H1 (cell line): ENCODE measurements at regions not wholly inside any gene's neighbourhood (a gene's known extent, or its start where the extent isn't known, plus 50 kb on each side); places are given as distances from the start of the nearest gene placed in this dataset.

Experiments
- CTCF ChIA-PET: fragments of 300-600 bp; sonication (Branson Sonifier 250); formaldehyde crosslinking; loops from one replicate; lab custom pipeline; 2021; ENCODE audit not compliant: partially characterized antibody; lab: Charles Lee
- POLR2A ChIA-PET: fragments of 300-600 bp; sonication (Branson Sonifier 250); formaldehyde crosslinking; loops from one replicate; lab custom pipeline; 2021; ENCODE audit warnings: inconsistent platforms; ENCODE audit not compliant: partially characterized antibody; lab: Charles Lee
- DNase-seq, 2 experiments: peaks; one replicate each; pipeline versions ENCODE4 v3.0.0 to v3.0.0-alpha.2; 2010 to 2022; ENCODE audit warnings: low spot score in 2 of 2, low read depth in 1 of 2, mixed read lengths in 1 of 2
- FAIRE-seq: peaks from 2 replicates; lab custom pipeline; 2011; peaks lifted over from hg19 to GRCh38; lab: Jason Lieb, UNC
- H2AFZ ChIP-seq: 2 replicates; pipeline ENCODE4 v1.8.1; 2012; ENCODE audit warnings: low read length, inconsistent platforms
- H2AK5ac ChIP-seq: 2 replicates; pipeline ENCODE4 v1.6.1; 2013; ENCODE audit warnings: low read depth, low read length
- H2BK120ac ChIP-seq: replicated peaks from 2 replicates; pipeline ENCODE3; 2013; ENCODE audit warnings: low read depth, low read length, inconsistent platforms
- H2BK12ac ChIP-seq: 2 replicates; pipeline ENCODE4 v1.6.1; 2013; ENCODE audit warnings: low read depth, low read length
- H2BK15ac ChIP-seq: 2 replicates; pipeline ENCODE4 v1.6.1; 2013; ENCODE audit warnings: low read length
- H2BK20ac ChIP-seq: 2 replicates; pipeline ENCODE4 v1.6.1; 2013; ENCODE audit warnings: low read length
- H2BK5ac ChIP-seq: 2 replicates; pipeline ENCODE4 v1.6.1; 2013; ENCODE audit warnings: low read depth, low read length
- H3K14ac ChIP-seq: 2 replicates; pipeline ENCODE4 v1.6.1; 2013; ENCODE audit warnings: inconsistent platforms; ENCODE audit not compliant: insufficient read length
- H3K18ac ChIP-seq: 2 replicates; pipeline ENCODE4 v1.6.1; 2013; ENCODE audit warnings: low read length; ENCODE audit errors: extremely low read depth
- H3K23ac ChIP-seq: 2 replicates; pipeline ENCODE4 v1.6.1; 2013; ENCODE audit warnings: inconsistent platforms; ENCODE audit not compliant: insufficient read length
- H3K23me2 ChIP-seq: 2 replicates; pipeline ENCODE4 v1.6.1; 2013; ENCODE audit warnings: low read depth, low read length
- H3K27ac ChIP-seq: 2 replicates; pipeline ENCODE4 v1.6.1; 2011; ENCODE audit warnings: low read depth, low read length, inconsistent platforms
- H3K27me3 ChIP-seq, 4 experiments: replicated peaks in 1 of 4; 1 replicate in 1 of 4; 2 replicates in 3 of 4; pipeline versions ENCODE4 v1.6.1 to v1.8.1; 2011 to 2013; ENCODE audit warnings: low read length in 3 of 4, mild to moderate bottlenecking in 3 of 4, inconsistent platforms in 2 of 4, mixed read lengths in 2 of 4, moderate library complexity in 1 of 4; ENCODE audit not compliant: control insufficient read depth in 3 of 4, insufficient read depth in 3 of 4; ENCODE audit errors: extremely low read depth in 1 of 4
- H3K36me3 ChIP-seq, 4 experiments: 2 replicates each; pipeline versions ENCODE4 v1.6.1 to v1.8.1; 2011 to 2013; ENCODE audit warnings: mild to moderate bottlenecking in 4 of 4, low read length in 3 of 4, moderate library complexity in 2 of 4, control low read depth in 1 of 4, inconsistent platforms in 1 of 4; ENCODE audit not compliant: insufficient read depth in 4 of 4, control insufficient read depth in 2 of 4
- H3K4ac ChIP-seq: replicated peaks from 2 replicates; pipeline ENCODE3; 2013; ENCODE audit warnings: low read length, low read depth, mixed read lengths, inconsistent platforms; ENCODE audit not compliant: insufficient read length
- H3K4me1 ChIP-seq, 4 experiments: replicated peaks in 1 of 4; 1 replicate in 1 of 4; 2 replicates in 3 of 4; pipeline versions ENCODE4 v1.6.1 to v1.8.1; 2011 to 2013; ENCODE audit warnings: low read length in 3 of 4, inconsistent platforms in 2 of 4, mixed read lengths in 1 of 4; ENCODE audit not compliant: insufficient read depth in 4 of 4, control insufficient read depth in 3 of 4
- H3K4me2 ChIP-seq, 2 experiments: 2 replicates each; pipeline versions ENCODE4 v1.6.1 to v1.8.1; 2011 to 2013; ENCODE audit warnings: low read depth in 2 of 2, low read length in 2 of 2, control low read depth in 1 of 2, inconsistent platforms in 1 of 2, mild to moderate bottlenecking in 1 of 2; ENCODE audit not compliant: insufficient read depth in 1 of 2
- H3K4me3 ChIP-seq, 4 experiments: fragments of 200-600, 300-600 bp in 1 of 4; sonication (generic), shearing (Covaris generic), sonication (Bioruptor Twin) in 1 of 4; 2 replicates each; pipeline versions ENCODE4 v1.5.1 to v1.8.1; 2011 to 2016; ENCODE audit warnings: low read length in 4 of 4, low read depth in 3 of 4, control low read depth in 2 of 4, inconsistent platforms in 2 of 4, mild to moderate bottlenecking in 2 of 4, mixed read lengths in 1 of 4, moderate library complexity in 1 of 4; ENCODE audit not compliant: insufficient read depth in 2 of 4; ENCODE audit errors: extremely low read depth in 1 of 4
- H3K56ac ChIP-seq: replicated peaks from 2 replicates; pipeline ENCODE3; 2013; ENCODE audit warnings: low read depth, mild to moderate bottlenecking, mixed read lengths, low read length, inconsistent platforms; ENCODE audit not compliant: insufficient read length
- H3K79me1 ChIP-seq: 2 replicates; pipeline ENCODE4 v1.6.1; 2013; ENCODE audit warnings: low read depth, low read length, control low read depth
- H3K79me2 ChIP-seq, 2 experiments: 2 replicates each; pipeline versions ENCODE4 v1.6.1 to v1.8.1; 2012 to 2013; ENCODE audit warnings: low read length in 2 of 2, mild to moderate bottlenecking in 2 of 2, inconsistent platforms in 1 of 2; ENCODE audit not compliant: insufficient read depth in 2 of 2, control insufficient read depth in 1 of 2
- H3K9ac ChIP-seq, 4 experiments: replicated peaks in 1 of 4; 1 replicate in 1 of 4; 2 replicates in 3 of 4; pipeline versions ENCODE4 v1.6.1 to v1.8.1; 2011 to 2013; ENCODE audit warnings: low read depth in 3 of 4, low read length in 3 of 4, control low read depth in 2 of 4, mild to moderate bottlenecking in 2 of 4, moderate library complexity in 2 of 4, inconsistent platforms in 1 of 4; ENCODE audit errors: extremely low read depth in 1 of 4
- H3K9me3 ChIP-seq, 2 experiments: 2 replicates each; pipeline versions ENCODE4 v1.6.1 to v1.8.1; 2012 to 2013; ENCODE audit warnings: mild to moderate bottlenecking in 2 of 2, moderate library complexity in 2 of 2, control low read depth in 1 of 2, inconsistent platforms in 1 of 2, low read depth in 1 of 2, low read length in 1 of 2, mixed read lengths in 1 of 2; ENCODE audit not compliant: insufficient read depth in 2 of 2
- H4K20me1 ChIP-seq, 2 experiments: replicated peaks in 1 of 2; 2 replicates each; pipeline versions ENCODE3 to v1.8.1; 2011 to 2013; ENCODE audit warnings: inconsistent platforms in 2 of 2, low read length in 2 of 2, mild to moderate bottlenecking in 1 of 2; ENCODE audit not compliant: insufficient read depth in 2 of 2, control insufficient read depth in 1 of 2
- H4K5ac ChIP-seq: 2 replicates; pipeline ENCODE4 v1.6.1; 2013; ENCODE audit warnings: low read length, low read depth, mixed read lengths, inconsistent platforms; ENCODE audit not compliant: insufficient read length
- H4K8ac ChIP-seq: 2 replicates; pipeline ENCODE4 v1.8.0; 2013; ENCODE audit warnings: mild to moderate bottlenecking, moderate library complexity, low read length, inconsistent platforms; ENCODE audit not compliant: insufficient read depth; ENCODE audit errors: extremely low read depth
- H4K91ac ChIP-seq: replicated peaks from 2 replicates; pipeline ENCODE3; 2013; ENCODE audit warnings: low read length, mixed read lengths, inconsistent platforms; ENCODE audit not compliant: insufficient read length
- CBX8 ChIP-seq: fragments of 300-800, 300-1000 bp; sonication (generic); IDR thresholded peaks from 2 replicates; pipeline ENCODE4 v1.7.1; 2016; ENCODE audit warnings: low read depth, low read length, borderline replicate concordance
- CEBPB ChIP-seq: IDR thresholded peaks from 2 replicates; pipeline ENCODE4 v1.6.1; 2012; ENCODE audit warnings: low read depth, low read length
- CHD1 ChIP-seq: IDR thresholded peaks from 2 replicates; pipeline ENCODE4 v1.6.1; 2012; ENCODE audit warnings: low read depth, low read length, improper control_type of control experiment
- NANOG ChIP-seq: IDR thresholded peaks from 2 replicates; pipeline ENCODE4 v1.6.1; 2011; ENCODE audit warnings: low read length, low read depth, mild to moderate bottlenecking, inconsistent platforms; ENCODE audit not compliant: insufficient read depth, poor library complexity, severe bottlenecking
- NRF1 ChIP-seq: IDR thresholded peaks from 2 replicates; pipeline ENCODE4 v1.6.1; 2011; ENCODE audit warnings: mild to moderate bottlenecking, low read depth, low read length, improper control_type of control experiment
- RBBP5 ChIP-seq: IDR thresholded peaks from 2 replicates; pipeline ENCODE4 v1.7.1; 2012; ENCODE audit warnings: low read depth, mild to moderate bottlenecking, inconsistent platforms, low read length, moderate library complexity, borderline replicate concordance
- RFX5 ChIP-seq: IDR thresholded peaks from 2 replicates; pipeline ENCODE4 v1.6.1; 2011; ENCODE audit warnings: low read depth, low read length, improper control_type of control experiment, borderline replicate concordance
- RNF2 ChIP-seq: fragments of 200-900, 300-1000 bp; sonication (generic); IDR thresholded peaks from 2 replicates; pipeline ENCODE4 v1.7.1; 2016; ENCODE audit warnings: borderline replicate concordance, low read depth, mild to moderate bottlenecking, antibody characterized with exemption, low read length; ENCODE audit not compliant: poor library complexity, severe bottlenecking; ENCODE audit errors: missing control alignments
- SIRT6 ChIP-seq: IDR thresholded peaks from one replicate; pipeline ENCODE4 v1.7.1; 2012; ENCODE audit warnings: low read length, inconsistent platforms
- SP4 ChIP-seq: IDR thresholded peaks from 2 replicates; pipeline ENCODE4 v1.6.1; 2012; ENCODE audit warnings: low read length, inconsistent platforms
- TBP ChIP-seq: IDR thresholded peaks from 2 replicates; pipeline ENCODE4 v1.6.1; 2011; ENCODE audit warnings: low read depth, low read length, improper control_type of control experiment
- WGBS, 2 experiments: shearing (Covaris generic) in 1 of 2; methylation state at CpG; one replicate each; pipeline versions ENCODE4 v1.1.6 to v1.1.7; 2013 to 2015; ENCODE audit warnings: low lambda C conversion rate in 2 of 2, mixed read lengths in 2 of 2, inconsistent platforms in 1 of 2, low coverage in 1 of 2, missing lambda C conversion rate in 1 of 2; ENCODE audit not compliant: insufficient replicate concordance in 2 of 2, insufficient coverage in 1 of 2, insufficient read length in 1 of 2; ENCODE audit errors: extremely low coverage in 1 of 2, missing lambda C conversion rate in 1 of 2; 5-methylcytosine and 5-hydroxymethylcytosine counted together
- TF ChIP-seq, protein P1 (sequence below): IDR thresholded peaks from 2 replicates; pipeline ENCODE4 v1.6.1; 2011; ENCODE audit warnings: low read length, improper control_type of control experiment
- TF ChIP-seq, protein P2 (sequence below): IDR thresholded peaks from 2 replicates; pipeline ENCODE4 v1.6.1; 2012; ENCODE audit warnings: inconsistent platforms

DNA sequence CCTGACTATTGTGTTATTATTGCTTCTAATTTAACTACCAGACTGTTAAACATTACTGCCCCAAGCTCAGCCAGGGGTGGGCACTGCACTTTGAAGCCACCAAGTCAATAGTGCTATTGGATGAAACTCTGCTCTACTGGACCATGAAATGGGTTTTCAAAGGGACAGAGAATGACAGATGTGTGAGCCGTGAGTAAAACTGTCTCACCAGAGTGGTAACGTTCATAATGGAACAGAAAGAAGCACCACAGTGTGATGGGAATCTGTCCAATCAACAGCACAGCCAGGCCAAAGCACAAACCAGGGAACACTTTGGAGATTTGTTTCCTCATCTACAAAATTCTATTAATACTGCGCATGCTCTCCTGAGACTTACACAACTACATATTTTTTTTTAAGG lies 171.8 kb upstream of the LPP start:
- H3K23ac ChIP-seq: no peak overlapping the region
- H3K27ac ChIP-seq: no peak overlapping the region
- ChIA-PET POLR2A (no interaction called here), CTCF (interaction anchor here (0.6 to 1.5 kb wide), 3 partner anchors 8 to 386 kb away, joined by 3 to 5 read pairs (median 3); no protein-coding TSS in a partner anchor)
- no peak overlapping the region for H2BK20ac ChIP-seq
- no peak overlapping the region for H3K18ac ChIP-seq
- peaks cover 0 to 4% of the 10 kb centered on the region in 2 experiments; a peak in 2 of 4 replicates for H3K9me3 ChIP-seq
- 95% methylated on average over 3 of the region's 3 CpGs; no CpG with 5 or more reads in 1 of the 2 experiments for WGBS, 2 experiments
- no peak overlapping the region for H2AK5ac ChIP-seq
- no peak overlapping the region for H2BK15ac ChIP-seq
- no peak overlapping the region for H3K9ac ChIP-seq
- H4K20me1 ChIP-seq: no peaks in the 10 kb centered on the region
- no peak overlapping the region for H3K56ac ChIP-seq
- no peak overlapping the region for H4K5ac ChIP-seq
- no peaks in the 10 kb centered on the region for H3K79me2 ChIP-seq
- FAIRE-seq: no peak
- no peak overlapping the region for H2BK12ac ChIP-seq
- no peak overlapping the region for H2BK120ac ChIP-seq
- H4K91ac ChIP-seq: no peak overlapping the region
- no peak overlapping the region for H2AFZ ChIP-seq
- H3K79me1 ChIP-seq: no peaks in the 10 kb centered on the region
- H3K4me2 ChIP-seq: no peak overlapping the region
- DNase-seq: no peak
- no peak overlapping the region for H3K14ac ChIP-seq
- H3K4me1 ChIP-seq: no peaks in the 10 kb centered on the region
- no peak overlapping the region for H3K4ac ChIP-seq
- no peaks in the 10 kb centered on the region for H3K27me3 ChIP-seq
- H2BK5ac ChIP-seq: no peak overlapping the region
- H3K23me2 ChIP-seq: no peaks in the 10 kb centered on the region; the same call in 1 of the 2 replicates
- no peak overlapping the region for H3K4me3 ChIP-seq
- peaks cover 0 to 3% (median 0%) of the 10 kb centered on the region in 4 experiments; a peak in 1 of 8 replicates for H3K36me3 ChIP-seq
- H4K8ac ChIP-seq: no peak overlapping the region
- TF ChIP-seq CHD1 (no peak), TBP (no peak), RFX5 (no peak), CEBPB (no peak), SIRT6 (no peak), RBBP5 (no peak), SP4 (no peak), CBX8 (no peak), NRF1 (no peak), RNF2 (no peak), NANOG (no peak)
- TF ChIP-seq, protein P1, sequence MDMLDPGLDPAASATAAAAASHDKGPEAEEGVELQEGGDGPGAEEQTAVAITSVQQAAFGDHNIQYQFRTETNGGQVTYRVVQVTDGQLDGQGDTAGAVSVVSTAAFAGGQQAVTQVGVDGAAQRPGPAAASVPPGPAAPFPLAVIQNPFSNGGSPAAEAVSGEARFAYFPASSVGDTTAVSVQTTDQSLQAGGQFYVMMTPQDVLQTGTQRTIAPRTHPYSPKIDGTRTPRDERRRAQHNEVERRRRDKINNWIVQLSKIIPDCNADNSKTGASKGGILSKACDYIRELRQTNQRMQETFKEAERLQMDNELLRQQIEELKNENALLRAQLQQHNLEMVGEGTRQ: no peak
- TF ChIP-seq, protein P2, sequence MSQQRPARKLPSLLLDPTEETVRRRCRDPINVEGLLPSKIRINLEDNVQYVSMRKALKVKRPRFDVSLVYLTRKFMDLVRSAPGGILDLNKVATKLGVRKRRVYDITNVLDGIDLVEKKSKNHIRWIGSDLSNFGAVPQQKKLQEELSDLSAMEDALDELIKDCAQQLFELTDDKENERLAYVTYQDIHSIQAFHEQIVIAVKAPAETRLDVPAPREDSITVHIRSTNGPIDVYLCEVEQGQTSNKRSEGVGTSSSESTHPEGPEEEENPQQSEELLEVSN: no peak
